ENCODE measurements at regions not wholly inside any gene's neighbourhood (a gene's known extent, or its start where the extent isn't known, plus 50 kb on each side); places are given as distances from the start of the nearest gene placed in this dataset.
A peak's percentile ranks its signal among the peaks of the same experiment; 100 is the strongest.

DNA sequence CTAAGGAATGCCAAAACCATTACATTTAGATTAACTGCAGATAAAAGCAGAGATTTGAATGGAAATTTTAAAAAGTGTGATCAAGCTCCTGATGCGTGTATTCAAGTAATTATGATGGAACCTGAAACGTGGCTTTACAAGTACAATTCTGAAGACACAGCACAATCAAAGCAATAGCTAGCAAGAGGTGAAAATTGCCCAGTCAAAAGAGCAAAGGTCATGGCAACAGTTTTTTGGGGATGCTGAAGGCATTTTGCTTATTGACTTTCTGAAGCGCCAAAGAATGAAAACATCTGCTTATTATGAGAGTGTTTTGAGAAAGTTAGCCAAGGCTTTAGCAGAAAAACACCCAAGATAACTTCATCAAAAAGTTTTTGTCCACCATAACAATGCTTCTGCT, 389.6 kb upstream of the TENM4 start:
- ChIA-PET CTCF (ENCODE audit: partially characterized antibody) (no interaction called here), POLR2A (ENCODE audit: partially characterized antibody) (no interaction called here)
- Mint-ChIP-seq H3K27ac (no peak overlapping the region), H3K9me3 (peaks cover 0 to 8% (median 4%) of the 10 kb centered on the region in 8 donors), H3K27me3 (no peaks in the 10 kb centered on the region), H3K4me3 (no peak overlapping the region), H3K4me1 (no peaks in the 10 kb centered on the region), H3K36me3 (no peaks in the 10 kb centered on the region)
- Histone ChIP-seq H3K4me1 (ENCODE audit: insufficient read depth, low read length) (no peaks in the 10 kb centered on the region), H3K27ac (ENCODE audit: low read depth, low read length) (no peak overlapping the region), H3K36me3 (ENCODE audit: insufficient read depth, low read length) (no peaks in the 10 kb centered on the region), H3K9me3 (ENCODE audit: control insufficient read depth in 1 of 2, low read length in 2 of 2) (no peaks in the 10 kb centered on the region), H3K27me3 (ENCODE audit: insufficient read depth, low read length) (no peaks in the 10 kb centered on the region), H3K4me3 (ENCODE audit: low read length in 2 of 2) (no peak overlapping the region)
- intact Hi-C loops (cut with micrococcal nuclease), result no loop called here
- DNase-seq, result no peak

- H3K4me3 Mint-ChIP-seq, result no peak overlapping the region
- Histone ChIP-seq H3K27ac (ENCODE audit: low read depth, low read length) (no peak overlapping the region), H3K4me3 (ENCODE audit: low read length in 2 of 2) (no peak overlapping the region), H3K36me3 (ENCODE audit: insufficient read depth, low read length) (no peaks in the 10 kb centered on the region), H3K9me3 (ENCODE audit: control insufficient read depth in 1 of 2, low read length in 2 of 2) (no peaks in the 10 kb centered on the region), H3K4me1 (ENCODE audit: insufficient read depth, low read length) (no peaks in the 10 kb centered on the region), H3K27me3 (ENCODE audit: insufficient read depth, low read length) (no peaks in the 10 kb centered on the region)
- H3K9me3 Mint-ChIP-seq, result peaks cover 0 to 8% (median 4%) of the 10 kb centered on the region in 8 donors
- ChIA-PET POLR2A (ENCODE audit: partially characterized antibody) (no interaction called here), CTCF (ENCODE audit: partially characterized antibody) (no interaction called here)
- no peak overlapping the region for H3K27ac Mint-ChIP-seq
- no peak for DNase-seq
- H3K4me1 Mint-ChIP-seq, result no peaks in the 10 kb centered on the region
- no peaks in the 10 kb centered on the region for H3K36me3 Mint-ChIP-seq
- intact Hi-C loops (cut with micrococcal nuclease), result no loop called here
- H3K27me3 Mint-ChIP-seq, result no peaks in the 10 kb centered on the region
These were observed 389.1 kb upstream of the TENM4 start for GRCh38 chr11:79829891-79830290.

GRCh38 chr11:79822766-79823165, 381.9 kb upstream of the TENM4 start:
- DNase-seq, result no peak
- Mint-ChIP-seq H3K4me1 (no peaks in the 10 kb centered on the region), H3K27me3 (no peaks in the 10 kb centered on the region), H3K36me3 (no peaks in the 10 kb centered on the region), H3K27ac (no peak overlapping the region), H3K9me3 (peaks cover 0 to 8% (median 4%) of the 10 kb centered on the region in 8 donors), H3K4me3 (peak overlapping the region in 1 of 8 donors; percentile 7)
- Histone ChIP-seq H3K9me3 (ENCODE audit: control insufficient read depth in 1 of 2, low read length in 2 of 2) (no peaks in the 10 kb centered on the region), H3K4me1 (ENCODE audit: insufficient read depth, low read length) (no peaks in the 10 kb centered on the region), H3K27me3 (ENCODE audit: insufficient read depth, low read length) (no peaks in the 10 kb centered on the region), H3K27ac (ENCODE audit: low read depth, low read length) (no peak overlapping the region), H3K4me3 (ENCODE audit: low read length in 2 of 2) (no peak overlapping the region), H3K36me3 (ENCODE audit: insufficient read depth, low read length) (no peaks in the 10 kb centered on the region)
- ChIA-PET POLR2A (ENCODE audit: partially characterized antibody) (no interaction called here), CTCF (ENCODE audit: partially characterized antibody) (no interaction called here)
- intact Hi-C loops (cut with micrococcal nuclease), result no loop called here

DNA sequence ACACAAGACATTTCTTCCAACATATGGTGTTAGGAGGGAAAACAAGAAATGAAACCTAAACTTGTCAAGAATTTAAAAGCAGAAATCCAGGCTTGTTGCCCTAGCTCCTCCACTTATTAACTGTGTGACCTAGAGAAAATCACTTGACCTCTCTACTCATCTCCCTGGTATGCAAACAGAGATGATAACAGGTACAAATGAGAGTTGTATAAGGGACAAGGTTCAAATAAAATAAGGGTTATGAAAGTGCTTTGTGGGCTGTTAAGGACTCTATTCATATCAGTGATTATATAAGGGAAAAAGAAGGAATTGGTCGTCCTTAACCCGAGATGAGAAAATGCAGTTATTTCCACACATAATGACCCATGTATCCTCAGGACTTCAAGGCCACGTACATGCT, 372.7 kb upstream of the TENM4 start:
- intact Hi-C loops (cut with micrococcal nuclease), result no loop called here
- no peaks in the 10 kb centered on the region for H3K27me3 ChIP-seq (ENCODE audit: insufficient read depth, low read length)
- Mint-ChIP-seq H3K36me3 (no peaks in the 10 kb centered on the region), H3K4me1 (no peaks in the 10 kb centered on the region), H3K4me3 (no peak overlapping the region), H3K27ac (no peak overlapping the region), H3K27me3 (no peaks in the 10 kb centered on the region), H3K9me3 (peaks cover 0 to 16% (median 7%) of the 10 kb centered on the region in 8 donors)
- no peak overlapping the region for H3K27ac ChIP-seq (ENCODE audit: low read depth, low read length)
- no peak for DNase-seq
- H3K4me3 ChIP-seq (ENCODE audit: low read length in 2 of 2), result no peak overlapping the region
- CTCF ChIA-PET (ENCODE audit: partially characterized antibody), result no interaction called here
- no peaks in the 10 kb centered on the region for H3K4me1 ChIP-seq (ENCODE audit: insufficient read depth, low read length)
- POLR2A ChIA-PET (ENCODE audit: partially characterized antibody), result no interaction called here
- no peaks in the 10 kb centered on the region for H3K9me3 ChIP-seq (ENCODE audit: control insufficient read depth in 1 of 2, low read length in 2 of 2)
- H3K36me3 ChIP-seq (ENCODE audit: insufficient read depth, low read length), result no peaks in the 10 kb centered on the region

GRCh38 chr11:79809487-79809886, 368.7 kb upstream of the TENM4 start:
- POLR2A ChIA-PET (ENCODE audit: partially characterized antibody), result no interaction called here
- H3K27ac ChIP-seq (ENCODE audit: low read depth, low read length), result no peak overlapping the region
- H3K27ac Mint-ChIP-seq, result no peak overlapping the region
- H3K9me3 ChIP-seq (ENCODE audit: control insufficient read depth in 1 of 2, low read length in 2 of 2), result no peaks in the 10 kb centered on the region
- no peaks in the 10 kb centered on the region for H3K36me3 Mint-ChIP-seq
- no peaks in the 10 kb centered on the region for H3K27me3 Mint-ChIP-seq
- no peak overlapping the region for H3K4me3 Mint-ChIP-seq
- CTCF ChIA-PET (ENCODE audit: partially characterized antibody), result interaction anchor here (0.5 kb wide), 1 partner anchor 137 kb away, joined by 3 read pairs; no protein-coding TSS in a partner anchor
- intact Hi-C loops (cut with micrococcal nuclease), result no loop called here
- H3K36me3 ChIP-seq (ENCODE audit: insufficient read depth, low read length), result no peaks in the 10 kb centered on the region
- no peaks in the 10 kb centered on the region for H3K4me1 ChIP-seq (ENCODE audit: insufficient read depth, low read length)
- DNase-seq, result no peak
- H3K4me1 Mint-ChIP-seq, result no peaks in the 10 kb centered on the region
- H3K27me3 ChIP-seq (ENCODE audit: insufficient read depth, low read length), result no peaks in the 10 kb centered on the region
- H3K9me3 Mint-ChIP-seq, result peaks cover 0 to 16% (median 5%) of the 10 kb centered on the region in 8 donors
- no peak overlapping the region for H3K4me3 ChIP-seq (ENCODE audit: low read length in 2 of 2)

DNA sequence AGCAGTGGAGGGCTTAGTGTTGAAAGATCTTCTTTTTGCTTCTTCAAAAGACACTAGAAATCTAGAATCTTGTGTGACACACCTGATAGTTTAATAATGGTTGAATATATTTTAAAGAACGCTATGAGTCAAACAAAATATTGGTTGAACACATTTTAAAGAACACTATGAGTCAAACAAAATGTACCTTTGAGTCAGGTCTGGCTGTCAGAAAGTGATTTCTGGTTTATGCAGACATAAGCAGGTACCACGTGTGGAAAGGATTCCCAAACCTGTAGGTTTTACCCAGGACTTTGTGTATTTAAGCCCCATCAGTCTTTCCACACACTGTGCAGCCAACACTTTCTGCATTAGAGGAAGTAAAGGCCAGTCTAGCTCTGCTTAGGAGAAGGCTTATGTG, 366.7 kb upstream of the TENM4 start:
- Mint-ChIP-seq H3K4me3 (no peak overlapping the region), H3K27ac (no peak overlapping the region), H3K27me3 (no peaks in the 10 kb centered on the region), H3K9me3 (peaks cover 2 to 14% (median 7%) of the 10 kb centered on the region in 8 donors), H3K4me1 (no peaks in the 10 kb centered on the region), H3K36me3 (no peaks in the 10 kb centered on the region)
- POLR2A ChIA-PET (ENCODE audit: partially characterized antibody), result no interaction called here
- DNase-seq, result no peak
- H3K4me1 ChIP-seq (ENCODE audit: insufficient read depth, low read length), result no peaks in the 10 kb centered on the region
- intact Hi-C loops (cut with micrococcal nuclease), result no loop called here
- no peaks in the 10 kb centered on the region for H3K9me3 ChIP-seq (ENCODE audit: control insufficient read depth in 1 of 2, low read length in 2 of 2)
- H3K27me3 ChIP-seq (ENCODE audit: insufficient read depth, low read length), result no peaks in the 10 kb centered on the region
- no peak overlapping the region for H3K4me3 ChIP-seq (ENCODE audit: low read length in 2 of 2)
- no peaks in the 10 kb centered on the region for H3K36me3 ChIP-seq (ENCODE audit: insufficient read depth, low read length)
- no peak overlapping the region for H3K27ac ChIP-seq (ENCODE audit: low read depth, low read length)
- CTCF ChIA-PET (ENCODE audit: partially characterized antibody), result no interaction called here

DNA sequence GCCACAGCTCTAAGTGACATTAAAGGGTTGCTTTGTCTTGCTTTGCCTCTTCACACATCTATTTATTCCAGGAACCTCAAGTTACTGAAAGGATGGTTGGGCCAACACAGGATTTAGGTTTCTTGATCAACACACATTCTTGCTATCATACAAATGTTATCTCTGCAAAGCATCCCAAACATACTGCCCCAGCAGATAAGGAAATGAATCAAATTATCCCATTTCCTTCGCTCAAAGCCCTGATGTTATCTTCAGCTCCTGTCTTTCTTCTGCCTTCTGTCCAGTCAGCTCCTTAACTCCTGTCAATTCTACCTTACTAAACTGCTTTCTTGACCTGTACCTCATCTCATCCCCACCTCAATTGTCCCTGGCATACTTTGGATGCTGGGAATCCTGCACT, 355.9 kb upstream of the TENM4 start:
- Mint-ChIP-seq H3K9me3 (peaks cover 2 to 17% (median 6%) of the 10 kb centered on the region in 8 donors), H3K4me1 (no peaks in the 10 kb centered on the region), H3K27ac (no peak overlapping the region), H3K36me3 (no peaks in the 10 kb centered on the region), H3K4me3 (no peak overlapping the region), H3K27me3 (no peaks in the 10 kb centered on the region)
- CTCF ChIA-PET (ENCODE audit: partially characterized antibody), result no interaction called here
- H3K9me3 ChIP-seq (ENCODE audit: control insufficient read depth in 1 of 2, low read length in 2 of 2), result no peaks in the 10 kb centered on the region
- POLR2A ChIA-PET (ENCODE audit: partially characterized antibody), result no interaction called here
- H3K27me3 ChIP-seq (ENCODE audit: insufficient read depth, low read length), result no peaks in the 10 kb centered on the region
- DNase-seq, result no peak
- H3K27ac ChIP-seq (ENCODE audit: low read depth, low read length), result no peak overlapping the region
- intact Hi-C loops (cut with micrococcal nuclease), result no loop called here
- H3K4me3 ChIP-seq (ENCODE audit: low read length in 2 of 2), result no peak overlapping the region
- H3K4me1 ChIP-seq (ENCODE audit: insufficient read depth, low read length), result no peaks in the 10 kb centered on the region
- H3K36me3 ChIP-seq (ENCODE audit: insufficient read depth, low read length), result no peaks in the 10 kb centered on the region

Measured in CD4-positive, alpha-beta memory T cell (primary cell).